Keratinocyte (primary cell): ENCODE measurements at regions not wholly inside any gene's neighbourhood (a gene's known extent, or its start where the extent isn't known, plus 50 kb on each side); places are given as distances from the start of the nearest gene placed in this dataset.

ENCODE experiments used
- DNase-seq: peaks from one replicate; pipeline ENCODE4 v3.0.0-alpha.2; 2011; ENCODE audit warnings: low read depth, missing footprints, low spot score
- FAIRE-seq: peaks from 2 replicates; lab custom pipeline; 2011; peaks lifted over from hg19 to GRCh38; lab: Jason Lieb, UNC
- H2AFZ ChIP-seq: 2 replicates; pipeline ENCODE4 v1.6.0; 2012; ENCODE audit warnings: low read length, control low read depth, inconsistent platforms; ENCODE audit not compliant: control insufficient read depth
- H3K27ac ChIP-seq: 2 replicates; pipeline ENCODE4 v1.5.1; 2011; ENCODE audit warnings: low read length; ENCODE audit not compliant: control insufficient read depth, insufficient read depth
- H3K27me3 ChIP-seq: 3 replicates; pipeline ENCODE4 v1.6.0; 2011; ENCODE audit warnings: low read length; ENCODE audit not compliant: control insufficient read depth, insufficient read depth; ENCODE audit errors: extremely low read depth
- H3K36me3 ChIP-seq, 2 experiments: 2 replicates in 1 of 2; 3 replicates in 1 of 2; pipeline ENCODE4 v1.5.1; 2011; ENCODE audit warnings: low read length in 2 of 2, mild to moderate bottlenecking in 1 of 2; ENCODE audit not compliant: control insufficient read depth in 2 of 2, insufficient read depth in 2 of 2; ENCODE audit errors: extremely low read depth in 1 of 2
- H3K4me1 ChIP-seq: 3 replicates; pipeline ENCODE4 v1.5.1; 2011; ENCODE audit warnings: low read length; ENCODE audit not compliant: control insufficient read depth, insufficient read depth; ENCODE audit errors: extremely low read depth
- H3K4me2 ChIP-seq: 3 replicates; pipeline ENCODE4 v1.6.0; 2011; ENCODE audit warnings: low read depth, low read length; ENCODE audit not compliant: control insufficient read depth, insufficient read depth; ENCODE audit errors: extremely low read depth
- H3K4me3 ChIP-seq, 3 experiments: fragments of 200-600 bp in 1 of 3; sonication (generic) in 1 of 3; 2 replicates in 2 of 3; 3 replicates in 1 of 3; pipeline ENCODE4 v1.5.1; 2011 to 2016; ENCODE audit warnings: low read length in 3 of 3, mild to moderate bottlenecking in 3 of 3, control low read depth in 2 of 3, inconsistent platforms in 1 of 3, low read depth in 1 of 3, mixed read lengths in 1 of 3, mixed run types in 1 of 3, moderate library complexity in 1 of 3; ENCODE audit not compliant: control insufficient read depth in 2 of 3, insufficient read depth in 2 of 3; ENCODE audit errors: extremely low read depth in 1 of 3
- H3K79me2 ChIP-seq: 2 replicates; pipeline ENCODE4 v1.6.0; 2012; ENCODE audit warnings: low read length; ENCODE audit not compliant: control insufficient read depth, insufficient read depth
- H3K9ac ChIP-seq: 3 replicates; pipeline ENCODE4 v1.6.0; 2011; ENCODE audit warnings: low read length; ENCODE audit not compliant: control insufficient read depth, insufficient read depth; ENCODE audit errors: extremely low read depth
- H3K9me1 ChIP-seq: 3 replicates; pipeline ENCODE4 v1.6.0; 2011; ENCODE audit warnings: low read length; ENCODE audit not compliant: control insufficient read depth, insufficient read depth; ENCODE audit errors: extremely low read depth
- H3K9me3 ChIP-seq: 2 replicates; pipeline ENCODE4 v1.5.1; 2012; ENCODE audit warnings: low read depth, low read length; ENCODE audit not compliant: control insufficient read depth
- H4K20me1 ChIP-seq: 3 replicates; pipeline ENCODE4 v1.6.0; 2011; ENCODE audit warnings: low read length; ENCODE audit not compliant: control insufficient read depth, insufficient read depth; ENCODE audit errors: extremely low read depth
- CTCF ChIP-seq, 3 experiments: IDR thresholded peaks in 1 of 3; conservative IDR thresholded peaks in 1 of 3; optimal IDR thresholded peaks in 1 of 3; 2 replicates in 2 of 3; 3 replicates in 1 of 3; pipeline versions ENCODE3 to v1.5.1; 2011; ENCODE audit warnings: low read length in 3 of 3, mild to moderate bottlenecking in 3 of 3, moderate library complexity in 2 of 3, control low read depth in 1 of 3, inconsistent platforms in 1 of 3; ENCODE audit not compliant: insufficient read depth in 2 of 3; ENCODE audit errors: extremely low read depth in 1 of 3
- EZH2 ChIP-seq: IDR thresholded peaks from one replicate; pipeline ENCODE4 v1.6.1; 2012; ENCODE audit warnings: inconsistent platforms, mild to moderate bottlenecking, low read length, moderate library complexity
- dilution Hi-C: fragments of 300-500 bp; cut with MboI; formaldehyde crosslinking; loops from one replicate; pipeline ENCODE4 v1.7.0; 2020; ENCODE audit warnings: low sequenced_read_pairs; ENCODE audit not compliant: extremely low pct_ligation_motif_present

GRCh38 chr18:51757255-51757924, 559.9 kb upstream of the MEX3C start:
- H3K4me1 ChIP-seq, result no peaks in the 10 kb centered on the region
- no peaks in the 10 kb centered on the region for H3K9me1 ChIP-seq
- H3K79me2 ChIP-seq, result no peaks in the 10 kb centered on the region
- no peak overlapping the region for H3K27ac ChIP-seq
- no peaks in the 10 kb centered on the region for H4K20me1 ChIP-seq
- no peaks in the 10 kb centered on the region for H3K9me3 ChIP-seq
- no peak overlapping the region for H3K4me2 ChIP-seq
- DNase-seq, result no peak
- no peak for FAIRE-seq
- no peaks in the 10 kb centered on the region for H3K27me3 ChIP-seq
- no peak overlapping the region for H2AFZ ChIP-seq
- no peak overlapping the region for H3K9ac ChIP-seq
- no peak for TF ChIP-seq CTCF (optimal IDR thresholded peaks at IDR 0.05 in 1 of 3, IDR thresholded peaks at IDR 0.05 in 1 of 3, conservative IDR thresholded peaks at IDR 0.05 in 1 of 3; ENCODE audit: extremely low read depth in 1 of 3, insufficient read depth in 2 of 3, low read length in 3 of 3)
- TF ChIP-seq EZH2, result no peak
- dilution Hi-C loops, result no loop called here
- no peaks in the 10 kb centered on the region for H3K36me3 ChIP-seq
- H3K4me3 ChIP-seq, result no peak overlapping the region

DNA sequence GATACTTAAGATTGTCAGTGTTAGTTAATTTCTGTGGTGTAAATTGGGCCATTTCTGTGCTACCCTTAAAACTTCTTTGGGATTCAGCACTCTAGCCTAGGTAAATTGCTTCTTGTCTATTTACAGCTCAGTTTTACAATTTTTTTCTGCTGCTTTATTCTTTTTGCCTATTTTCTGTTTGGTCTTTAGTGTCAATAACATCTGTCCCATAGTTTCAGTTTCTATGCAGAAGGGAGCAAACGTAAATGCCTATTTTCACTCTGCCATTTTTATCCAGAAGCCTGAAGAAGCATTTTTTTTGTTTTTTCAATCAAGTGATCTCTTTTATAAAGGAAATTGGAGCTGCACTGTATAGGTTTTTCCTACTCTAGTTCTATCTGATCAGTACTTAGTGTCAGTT, 564.9 kb upstream of the MEX3C start:
- Histone ChIP-seq H3K9me1 (no peaks in the 10 kb centered on the region), H4K20me1 (no peaks in the 10 kb centered on the region), H3K36me3 (no peaks in the 10 kb centered on the region), H3K79me2 (no peaks in the 10 kb centered on the region), H3K9ac (no peak overlapping the region), H3K4me2 (no peak overlapping the region), H2AFZ (no peak overlapping the region), H3K27me3 (no peaks in the 10 kb centered on the region), H3K27ac (no peak overlapping the region), H3K4me3 (no peak overlapping the region), H3K4me1 (no peaks in the 10 kb centered on the region), H3K9me3 (no peaks in the 10 kb centered on the region)
- TF ChIP-seq EZH2 (no peak), CTCF (optimal IDR thresholded peaks at IDR 0.05 in 1 of 3, IDR thresholded peaks at IDR 0.05 in 1 of 3, conservative IDR thresholded peaks at IDR 0.05 in 1 of 3; ENCODE audit: extremely low read depth in 1 of 3, insufficient read depth in 2 of 3, low read length in 3 of 3) (no peak)
- no peak for FAIRE-seq
- DNase-seq, result no peak
- dilution Hi-C loops, result no loop called here
